GM12878 (cell line): ENCODE measurements at regions not wholly inside any gene's neighbourhood (a gene's known extent, or its start where the extent isn't known, plus 50 kb on each side); places are given as distances from the start of the nearest gene placed in this dataset.

Experiments used
- ATAC-seq: fragments of 200-7000 bp; cut with Tn5 transposase; 3 replicates; pipeline ENCODE4 v1.9.1; 2020; ENCODE audit warnings: mild to moderate bottlenecking, moderate library complexity
- BruUV-seq: library from RNA; stranded (reverse); fragments of 400-500 nt; replicated peaks from 2 replicates; lab custom pipeline; 2021; lab: Mats Ljungman, UMichigan
- CTCF ChIA-PET: fragments of 300-600 bp; sonication (Branson Sonifier 250); formaldehyde crosslinking; extraction: SDS; loops from one replicate; lab custom pipeline; 2021; ENCODE audit warnings: inconsistent platforms; lab: Yijun Ruan, JAX
- POLR2A ChIA-PET: fragments of 350-600 bp; formaldehyde crosslinking; extraction: SDS; loops from one replicate; lab custom pipeline; 2021; ENCODE audit warnings: inconsistent platforms; lab: Charles Lee
- RAD21 ChIA-PET: fragments of 300-600 bp; sonication (Branson Sonifier 250); formaldehyde crosslinking; loops from one replicate; lab custom pipeline; 2023; ENCODE audit warnings: antibody characterized with exemption; ENCODE audit not compliant: unreplicated experiment; lab: Charles Lee
- SMC1A ChIA-PET: fragments of 300-600 bp; sonication (Branson Sonifier 250); formaldehyde crosslinking; loops from one replicate; lab custom pipeline; 2023; ENCODE audit not compliant: unreplicated experiment, uncharacterized antibody; lab: Charles Lee
- DNase-seq: peaks from one replicate; pipeline ENCODE4 v3.0.0-alpha.2; 2011; ENCODE audit warnings: low read depth, low spot score
- FAIRE-seq: peaks from 3 replicates; lab custom pipeline; 2011; peaks lifted over from hg19 to GRCh38; lab: Jason Lieb, UNC
- H2AFZ ChIP-seq: 2 replicates; pipeline ENCODE4 v1.6.0; 2011; ENCODE audit warnings: low read depth, low read length, control low read depth; ENCODE audit not compliant: control insufficient read depth
- H3K27ac ChIP-seq: 2 replicates; pipeline ENCODE4 v1.5.1; 2011; ENCODE audit warnings: control low read depth; ENCODE audit not compliant: control insufficient read depth, insufficient read depth
- H3K27me3 ChIP-seq, 2 experiments: replicated peaks in 1 of 2; 2 replicates each; pipeline versions ENCODE4 v1.6.0 to v1.6.1; 2011; ENCODE audit warnings: low read length in 1 of 2; ENCODE audit not compliant: control insufficient read depth in 2 of 2, insufficient read depth in 2 of 2
- H3K36me3 ChIP-seq, 2 experiments: 2 replicates each; pipeline ENCODE4 v1.5.1; 2011; ENCODE audit warnings: low read length in 1 of 2; ENCODE audit not compliant: control insufficient read depth in 2 of 2, insufficient read depth in 2 of 2
- H3K4me1 ChIP-seq: 2 replicates; pipeline ENCODE4 v1.6.1; 2011; ENCODE audit warnings: mild to moderate bottlenecking, low read length, moderate library complexity, mixed read lengths; ENCODE audit not compliant: control insufficient read depth, insufficient read depth
- H3K4me2 ChIP-seq: 2 replicates; pipeline ENCODE4 v1.6.0; 2011; ENCODE audit warnings: control low read depth; ENCODE audit not compliant: control insufficient read depth, insufficient read depth
- H3K4me3 ChIP-seq: fragments of 200-600 bp; sonication (generic); 2 replicates; pipeline ENCODE4 v1.5.1; 2016
- H3K79me2 ChIP-seq: 2 replicates; pipeline ENCODE4 v1.6.0; 2011; ENCODE audit warnings: low read length; ENCODE audit not compliant: control insufficient read depth, insufficient read depth
- H3K9ac ChIP-seq: 2 replicates; pipeline ENCODE4 v1.8.0; 2011; ENCODE audit warnings: low read length, control low read depth, mixed read lengths; ENCODE audit not compliant: control insufficient read depth, insufficient read depth
- H3K9me3 ChIP-seq: replicated peaks from 3 replicates; pipeline ENCODE4 v1.5.1; 2011; ENCODE audit warnings: mild to moderate bottlenecking, low read length; ENCODE audit not compliant: control insufficient read depth, insufficient read depth
- H4K20me1 ChIP-seq: 2 replicates; pipeline ENCODE4 v1.6.0; 2011; ENCODE audit not compliant: control insufficient read depth, insufficient read depth
- HSF1 ChIP-seq: fragments of 150-350 bp; IDR thresholded peaks from 2 replicates; pipeline ENCODE4 v1.6.1; 2014; ENCODE audit warnings: mild to moderate bottlenecking, low read depth, low read length
- KLF5 ChIP-seq: fragments of 450-650 bp; IDR thresholded peaks from 2 replicates; pipeline ENCODE4 v1.6.1; 2014; ENCODE audit warnings: mild to moderate bottlenecking; ENCODE audit not compliant: partially characterized antibody
- MEF2B ChIP-seq: fragments of 450-650 bp; IDR thresholded peaks from 2 replicates; pipeline ENCODE4 v1.6.1; 2018; ENCODE audit warnings: mild to moderate bottlenecking, moderate library complexity; ENCODE audit not compliant: partially characterized antibody, poor library complexity, severe bottlenecking
- POLR2AphosphoS2 ChIP-seq: IDR thresholded peaks from 2 replicates; pipeline ENCODE4 v1.6.1; 2011; ENCODE audit warnings: low read depth, mild to moderate bottlenecking, low read length, improper control_type of control experiment, moderate library complexity
- PRDM15 ChIP-seq: fragments of 450-650 bp; formaldehyde crosslinking; IDR thresholded peaks from 2 replicates; pipeline ENCODE4 v1.4.0; 2020; ENCODE audit warnings: mild to moderate bottlenecking, moderate library complexity
- SMARCA5 ChIP-seq: fragments of 450-650 bp; IDR thresholded peaks from 2 replicates; pipeline ENCODE4 v1.6.1; 2017; ENCODE audit warnings: mild to moderate bottlenecking
- USF2 ChIP-seq: IDR thresholded peaks from 2 replicates; pipeline ENCODE4 v1.6.1; 2011; ENCODE audit warnings: low read depth, low read length, improper control_type of control experiment, borderline replicate concordance
- ZSCAN29 ChIP-seq: fragments of 450-650 bp; IDR thresholded peaks from 2 replicates; pipeline ENCODE4 v1.6.1; 2017; ENCODE audit warnings: mild to moderate bottlenecking, moderate library complexity
- WGBS: methylation state at CpG from one replicate; pipeline ENCODE4 v1.1.6; 2016; ENCODE audit warnings: low lambda C conversion rate; ENCODE audit not compliant: insufficient replicate concordance, insufficient coverage; ENCODE audit errors: missing lambda C conversion rate; 5-methylcytosine and 5-hydroxymethylcytosine counted together
- in situ Hi-C: fragments of 300-500 bp; cut with MboI; formaldehyde crosslinking; loops from 9 replicates; pipeline ENCODE4 v1.14.3; 2018; ENCODE audit warnings: mixed read lengths
- intact Hi-C: fragments of 100-400 bp; cut with micrococcal nuclease; formaldehyde crosslinking; loops from one replicate; pipeline ENCODE4 v1.14.2; 2022; ENCODE audit not compliant: unreplicated experiment
- TF ChIP-seq, protein P1 (sequence below): fragments of 450-650 bp; IDR thresholded peaks from 2 replicates; pipeline ENCODE4 v1.6.1; 2017; ENCODE audit warnings: mild to moderate bottlenecking, low read depth, inconsistent platforms; ENCODE audit not compliant: poor library complexity, severe bottlenecking
- TF ChIP-seq, protein P2 (sequence below): fragments of 450-650 bp; IDR thresholded peaks from 2 replicates; pipeline ENCODE4 v1.6.1; 2017; ENCODE audit warnings: antibody characterized with exemption, mild to moderate bottlenecking, moderate library complexity

DNA sequence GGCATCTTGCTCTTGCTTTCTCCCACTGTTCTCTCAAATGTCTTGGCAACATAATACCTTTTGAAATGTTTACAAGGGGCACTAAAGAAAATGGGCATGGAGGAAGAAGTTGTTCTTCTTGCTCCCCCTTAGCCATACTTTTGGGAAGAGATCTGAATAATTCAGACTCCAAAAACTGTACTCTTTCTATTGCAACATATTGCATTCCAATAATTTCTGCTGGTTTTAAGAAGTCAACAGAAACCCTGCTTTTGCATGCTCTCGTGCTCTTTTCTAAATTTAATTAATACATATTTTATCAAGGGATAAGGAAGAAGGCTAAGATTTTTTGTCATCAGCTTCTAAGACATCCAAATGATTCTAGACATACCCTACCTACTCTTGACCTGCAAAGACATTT lies 409.9 kb upstream of the SOX5 start:
- H3K4me3 ChIP-seq, result no peak overlapping the region
- ATAC-seq, result no peak
- no peaks in the 10 kb centered on the region; the same call in 2 of the 3 replicates for H3K9me3 ChIP-seq
- TF ChIP-seq USF2 (no peak), ZSCAN29 (no peak), PRDM15 (CRISPR knock-in tag) (no peak), MEF2B (no peak), POLR2AphosphoS2 (no peak), HSF1 (no peak), KLF5 (no peak), SMARCA5 (no peak)
- TF ChIP-seq, protein P1, sequence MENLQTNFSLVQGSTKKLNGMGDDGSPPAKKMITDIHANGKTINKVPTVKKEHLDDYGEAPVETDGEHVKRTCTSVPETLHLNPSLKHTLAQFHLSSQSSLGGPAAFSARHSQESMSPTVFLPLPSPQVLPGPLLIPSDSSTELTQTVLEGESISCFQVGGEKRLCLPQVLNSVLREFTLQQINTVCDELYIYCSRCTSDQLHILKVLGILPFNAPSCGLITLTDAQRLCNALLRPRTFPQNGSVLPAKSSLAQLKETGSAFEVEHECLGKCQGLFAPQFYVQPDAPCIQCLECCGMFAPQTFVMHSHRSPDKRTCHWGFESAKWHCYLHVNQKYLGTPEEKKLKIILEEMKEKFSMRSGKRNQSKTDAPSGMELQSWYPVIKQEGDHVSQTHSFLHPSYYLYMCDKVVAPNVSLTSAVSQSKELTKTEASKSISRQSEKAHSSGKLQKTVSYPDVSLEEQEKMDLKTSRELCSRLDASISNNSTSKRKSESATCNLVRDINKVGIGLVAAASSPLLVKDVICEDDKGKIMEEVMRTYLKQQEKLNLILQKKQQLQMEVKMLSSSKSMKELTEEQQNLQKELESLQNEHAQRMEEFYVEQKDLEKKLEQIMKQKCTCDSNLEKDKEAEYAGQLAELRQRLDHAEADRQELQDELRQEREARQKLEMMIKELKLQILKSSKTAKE, result no peak
- TF ChIP-seq, protein P2, sequence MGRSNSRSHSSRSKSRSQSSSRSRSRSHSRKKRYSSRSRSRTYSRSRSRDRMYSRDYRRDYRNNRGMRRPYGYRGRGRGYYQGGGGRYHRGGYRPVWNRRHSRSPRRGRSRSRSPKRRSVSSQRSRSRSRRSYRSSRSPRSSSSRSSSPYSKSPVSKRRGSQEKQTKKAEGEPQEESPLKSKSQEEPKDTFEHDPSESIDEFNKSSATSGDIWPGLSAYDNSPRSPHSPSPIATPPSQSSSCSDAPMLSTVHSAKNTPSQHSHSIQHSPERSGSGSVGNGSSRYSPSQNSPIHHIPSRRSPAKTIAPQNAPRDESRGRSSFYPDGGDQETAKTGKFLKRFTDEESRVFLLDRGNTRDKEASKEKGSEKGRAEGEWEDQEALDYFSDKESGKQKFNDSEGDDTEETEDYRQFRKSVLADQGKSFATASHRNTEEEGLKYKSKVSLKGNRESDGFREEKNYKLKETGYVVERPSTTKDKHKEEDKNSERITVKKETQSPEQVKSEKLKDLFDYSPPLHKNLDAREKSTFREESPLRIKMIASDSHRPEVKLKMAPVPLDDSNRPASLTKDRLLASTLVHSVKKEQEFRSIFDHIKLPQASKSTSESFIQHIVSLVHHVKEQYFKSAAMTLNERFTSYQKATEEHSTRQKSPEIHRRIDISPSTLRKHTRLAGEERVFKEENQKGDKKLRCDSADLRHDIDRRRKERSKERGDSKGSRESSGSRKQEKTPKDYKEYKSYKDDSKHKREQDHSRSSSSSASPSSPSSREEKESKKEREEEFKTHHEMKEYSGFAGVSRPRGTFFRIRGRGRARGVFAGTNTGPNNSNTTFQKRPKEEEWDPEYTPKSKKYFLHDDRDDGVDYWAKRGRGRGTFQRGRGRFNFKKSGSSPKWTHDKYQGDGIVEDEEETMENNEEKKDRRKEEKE, result no peak
- peaks cover 0 to 2% of the 10 kb centered on the region in 2 experiments; a peak in 2 of 4 replicates for H3K27me3 ChIP-seq
- H3K9ac ChIP-seq, result no peak overlapping the region
- no peaks in the 10 kb centered on the region for H3K79me2 ChIP-seq
- ChIA-PET POLR2A (no interaction called here), CTCF (interaction anchor here (2.0 kb wide), 1 partner anchor 419 kb away, joined by 4 read pairs; no protein-coding TSS in a partner anchor), SMC1A (interaction anchor here (0.7 to 1.3 kb wide), 2 partner anchors 19 to 475 kb away, joined by 3 to 5 read pairs; no protein-coding TSS in a partner anchor), RAD21 (no interaction called here)
- no peak for DNase-seq
- WGBS, result 21% methylated on average over 1 of the region's 1 CpG
- H3K27ac ChIP-seq, result no peak overlapping the region
- no peak overlapping the region for H2AFZ ChIP-seq
- FAIRE-seq, result no peak
- no peak overlapping the region for H3K4me2 ChIP-seq
- H3K36me3 ChIP-seq, result no peaks in the 10 kb centered on the region
- no peaks in the 10 kb centered on the region for H4K20me1 ChIP-seq
- peaks cover 11% of the 10 kb centered on the region; the same call in 1 of the 2 replicates for H3K4me1 ChIP-seq
- in situ Hi-C loops (no loop called here), intact Hi-C loops (no loop called here)
- no TSS peak for BruUV-seq
